ENCODE measurements at regions not wholly inside any gene's neighbourhood (a gene's known extent, or its start where the extent isn't known, plus 50 kb on each side); places are given as distances from the start of the nearest gene placed in this dataset.

- no peaks in the 10 kb centered on the region for H3K4me1 ChIP-seq (ENCODE audit: low read depth)
- peaks cover 45% of the 10 kb centered on the region for H3K9me3 ChIP-seq
- TF ChIP-seq, protein P1, sequence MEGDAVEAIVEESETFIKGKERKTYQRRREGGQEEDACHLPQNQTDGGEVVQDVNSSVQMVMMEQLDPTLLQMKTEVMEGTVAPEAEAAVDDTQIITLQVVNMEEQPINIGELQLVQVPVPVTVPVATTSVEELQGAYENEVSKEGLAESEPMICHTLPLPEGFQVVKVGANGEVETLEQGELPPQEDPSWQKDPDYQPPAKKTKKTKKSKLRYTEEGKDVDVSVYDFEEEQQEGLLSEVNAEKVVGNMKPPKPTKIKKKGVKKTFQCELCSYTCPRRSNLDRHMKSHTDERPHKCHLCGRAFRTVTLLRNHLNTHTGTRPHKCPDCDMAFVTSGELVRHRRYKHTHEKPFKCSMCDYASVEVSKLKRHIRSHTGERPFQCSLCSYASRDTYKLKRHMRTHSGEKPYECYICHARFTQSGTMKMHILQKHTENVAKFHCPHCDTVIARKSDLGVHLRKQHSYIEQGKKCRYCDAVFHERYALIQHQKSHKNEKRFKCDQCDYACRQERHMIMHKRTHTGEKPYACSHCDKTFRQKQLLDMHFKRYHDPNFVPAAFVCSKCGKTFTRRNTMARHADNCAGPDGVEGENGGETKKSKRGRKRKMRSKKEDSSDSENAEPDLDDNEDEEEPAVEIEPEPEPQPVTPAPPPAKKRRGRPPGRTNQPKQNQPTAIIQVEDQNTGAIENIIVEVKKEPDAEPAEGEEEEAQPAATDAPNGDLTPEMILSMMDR (IDR thresholded peaks at IDR 0.05), result no peak
- DNase-seq (no peak), ATAC-seq (no peak)
- H3K36me3 ChIP-seq (ENCODE audit: low read depth), result no peaks in the 10 kb centered on the region
- intact Hi-C loops (cut with DNase I, micrococcal nuclease), result no loop called here
- no peak overlapping the region for H3K4me3 ChIP-seq
These were observed 2191.5 kb upstream of the PCDH20 start for GRCh38 chr13:63607153-63607552.

- H3K36me3 ChIP-seq (ENCODE audit: low read depth), result no peaks in the 10 kb centered on the region
- ATAC-seq, result no peak
- TF ChIP-seq, protein P1 (IDR thresholded peaks at IDR 0.05), result no peak
- H3K4me3 ChIP-seq, result no peak overlapping the region
- no peak for DNase-seq
- intact Hi-C loops (cut with DNase I, micrococcal nuclease), result no loop called here
- no peaks in the 10 kb centered on the region for H3K4me1 ChIP-seq (ENCODE audit: low read depth)
- peaks cover 52% of the 10 kb centered on the region for H3K9me3 ChIP-seq
These were observed 2190.3 kb upstream of the PCDH20 start for GRCh38 chr13:63605962-63606361.

DNA sequence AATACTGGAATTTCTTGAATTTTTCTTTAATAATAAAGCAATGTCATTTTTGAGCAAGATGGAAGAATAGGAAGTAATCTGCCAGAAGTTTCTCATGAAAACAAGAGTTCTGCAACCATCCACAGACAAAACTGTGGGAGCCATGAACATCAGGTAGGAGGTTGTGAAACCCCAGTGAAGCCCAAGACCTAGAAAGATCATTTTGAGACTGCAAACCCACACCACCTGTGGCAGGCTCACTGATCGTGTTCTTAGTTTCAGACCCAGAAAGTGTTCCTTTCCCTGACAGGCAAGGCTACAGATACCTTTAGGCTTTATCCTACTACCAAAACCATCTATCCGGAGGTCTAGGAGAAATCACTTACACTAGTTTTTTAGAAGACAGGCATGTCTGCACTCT is 2189.8 kb upstream of the PCDH20 start:
- Histone ChIP-seq H3K36me3 (ENCODE audit: low read depth) (no peaks in the 10 kb centered on the region), H3K4me3 (no peak overlapping the region), H3K4me1 (ENCODE audit: low read depth) (no peaks in the 10 kb centered on the region), H3K9me3 (peaks cover 58% of the 10 kb centered on the region)
- TF ChIP-seq, protein P1 (IDR thresholded peaks at IDR 0.05), result no peak
- DNase-seq (no peak), ATAC-seq (no peak)
- intact Hi-C loops (cut with DNase I, micrococcal nuclease), result no loop called here

GRCh38 chr13:63595811-63596210 is 2180.2 kb upstream of the PCDH20 start:
- DNase-seq, result no peak
- no peak overlapping the region for H3K4me3 ChIP-seq
- H3K4me1 ChIP-seq (ENCODE audit: low read depth), result no peaks in the 10 kb centered on the region
- H3K36me3 ChIP-seq (ENCODE audit: low read depth), result no peaks in the 10 kb centered on the region
- TF ChIP-seq, protein P1 (IDR thresholded peaks at IDR 0.05), result no peak
- intact Hi-C loops (cut with DNase I, micrococcal nuclease), result no loop called here
- peaks cover 39% of the 10 kb centered on the region for H3K9me3 ChIP-seq
- ATAC-seq, result no peak

DNA sequence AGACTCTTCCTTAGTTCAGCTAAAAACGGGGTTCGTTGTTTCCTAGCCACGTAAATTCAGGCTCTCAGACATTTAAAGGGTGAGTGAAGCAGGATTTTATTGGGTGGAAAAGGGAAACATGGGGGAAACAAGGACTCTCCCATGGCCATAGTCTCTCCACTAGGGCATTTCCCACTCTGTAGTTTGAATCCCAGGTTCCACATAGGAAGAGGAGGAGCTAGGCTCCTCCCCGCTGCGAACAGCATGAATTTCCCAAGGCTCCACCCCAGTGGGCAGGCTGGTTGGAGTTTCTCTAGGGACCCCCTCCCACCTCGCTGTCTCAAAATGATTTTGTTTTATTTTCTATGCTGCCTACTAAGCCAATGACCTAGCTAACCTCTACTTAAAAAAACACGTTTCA is 2170.8 kb upstream of the PCDH20 start:
- TF ChIP-seq, protein P1 (IDR thresholded peaks at IDR 0.05), result no peak
- no peak for ATAC-seq
- H3K4me3 ChIP-seq, result no peak overlapping the region
- H3K36me3 ChIP-seq (ENCODE audit: low read depth), result no peaks in the 10 kb centered on the region
- intact Hi-C loops (cut with DNase I, micrococcal nuclease), result no loop called here
- peaks cover 50% of the 10 kb centered on the region for H3K9me3 ChIP-seq
- no peaks in the 10 kb centered on the region for H3K4me1 ChIP-seq (ENCODE audit: low read depth)
- DNase-seq, result no peak

- Histone ChIP-seq H3K4me3 (no peak overlapping the region), H3K36me3 (ENCODE audit: low read depth) (no peaks in the 10 kb centered on the region), H3K9me3 (peaks cover 47% of the 10 kb centered on the region), H3K4me1 (ENCODE audit: low read depth) (no peaks in the 10 kb centered on the region)
- DNase-seq, result no peak
- TF ChIP-seq, protein P1 (IDR thresholded peaks at IDR 0.05), result no peak
- no peak for ATAC-seq
- intact Hi-C loops (cut with DNase I, micrococcal nuclease), result no loop called here
These were observed 2163.1 kb upstream of the PCDH20 start for GRCh38 chr13:63578796-63579195.

Measured in mucosa of descending colon (tissue), 3 donors.